GM21528 (cell line): ENCODE measurements at regions not wholly inside any gene's neighbourhood (a gene's known extent, or its start where the extent isn't known, plus 50 kb on each side); places are given as distances from the start of the nearest gene placed in this dataset.

ENCODE experiments used
- ATAC-seq: cut with Tn5 transposase; IDR thresholded peaks from one replicate; pipeline ENCODE4 v1.9.1; 2021; ENCODE audit warnings: mild to moderate bottlenecking, moderate library complexity; ENCODE audit not compliant: unreplicated experiment, low FRiP score

GRCh38 chr3:109532257-109533216 is 195.2 kb upstream of the DPPA4 start:
- no peak for ATAC-seq

- no peak for ATAC-seq
These were observed 208.4 kb upstream of the DPPA4 start for GRCh38 chr3:109545746-109546145.

- ATAC-seq: no peak
These were observed 211.0 kb upstream of the DPPA4 start for GRCh38 chr3:109548192-109548938.

GRCh38 chr3:109553591-109554371 is 216.4 kb upstream of the DPPA4 start:
- ATAC-seq: no peak

GRCh38 chr3:109559389-109559788 is 222.0 kb upstream of the DPPA4 start:
- ATAC-seq: no peak

- no peak for ATAC-seq
These were observed 225.8 kb upstream of the DPPA4 start for GRCh38 chr3:109563149-109563548.

- no peak for ATAC-seq
These were observed 231.9 kb upstream of the DPPA4 start for GRCh38 chr3:109569135-109569846.

- no peak for ATAC-seq
These were observed 233.1 kb upstream of the DPPA4 start for GRCh38 chr3:109570408-109570807.

GRCh38 chr3:109572301-109572700 is 235.0 kb upstream of the DPPA4 start:
- ATAC-seq: no peak

- no peak for ATAC-seq
These were observed 259.6 kb upstream of the DPPA4 start for GRCh38 chr3:109596991-109597390.

GRCh38 chr3:109597444-109597843 is 260.1 kb upstream of the DPPA4 start:
- no peak for ATAC-seq

GRCh38 chr3:109607897-109608296 is 270.6 kb upstream of the DPPA4 start:
- ATAC-seq: no peak

GRCh38 chr3:109608574-109608973 is 271.2 kb upstream of the DPPA4 start:
- no peak for ATAC-seq

GRCh38 chr3:109618766-109619378 is 281.5 kb upstream of the DPPA4 start:
- no peak for ATAC-seq

GRCh38 chr3:109631897-109632296 is 294.6 kb upstream of the DPPA4 start:
- no peak for ATAC-seq

GRCh38 chr3:109640146-109640652 is 302.9 kb upstream of the DPPA4 start:
- no peak for ATAC-seq

GRCh38 chr3:109642025-109642424 is 304.7 kb upstream of the DPPA4 start:
- ATAC-seq: no peak

- no peak for ATAC-seq
These were observed 306.2 kb upstream of the DPPA4 start for GRCh38 chr3:109643590-109643989.

GRCh38 chr3:109644332-109644731 is 307.0 kb upstream of the DPPA4 start:
- no peak for ATAC-seq

GRCh38 chr3:109644746-109645145 is 307.4 kb upstream of the DPPA4 start:
- no peak for ATAC-seq
